ENCODE measurements at regions not wholly inside any gene's neighbourhood (a gene's known extent, or its start where the extent isn't known, plus 50 kb on each side); places are given as distances from the start of the nearest gene placed in this dataset.

GRCh38 chr12:13654456-13654855, 326.9 kb downstream of the GRIN2B start:
- no peak overlapping the region for H2AFZ ChIP-seq (ENCODE audit: low read length)
- no peak for DNase-seq (ENCODE audit: low spot score)
- no peak overlapping the region for H3K9ac ChIP-seq (ENCODE audit: insufficient read depth, low read depth, low read length)
- H3K27me3 ChIP-seq (ENCODE audit: control insufficient read depth in 1 of 2, insufficient read depth in 2 of 2, low read length in 2 of 2): peaks cover 0 to 6% of the 10 kb centered on the region in 2 experiments; a peak in 1 of 5 replicates
- whole genome bisulfite sequencing (ENCODE audit: low lambda C conversion rate): 44% methylated on average over 1 of the region's 1 CpG
- TF ChIP-seq NR2F1 (CRISPR knock-in tag; IDR thresholded peaks at IDR 0.05) (no peak), ZNF772 (CRISPR knock-in tag; IDR thresholded peaks at IDR 0.05) (no peak), ARNTL (CRISPR knock-in tag; IDR thresholded peaks at IDR 0.05) (no peak), HMGXB3 (CRISPR knock-in tag; IDR thresholded peaks at IDR 0.05; ENCODE audit: borderline replicate concordance) (no peak), RFX5 (IDR thresholded peaks at IDR 0.05; ENCODE audit: low read depth, low read length) (no peak), MAFF (IDR thresholded peaks at IDR 0.05; ENCODE audit: low read depth, low read length) (peak; percentile 88), MAFK (conservative IDR thresholded peaks at IDR 0.05 in 1 of 2, IDR thresholded peaks at IDR 0.05 in 1 of 2; ENCODE audit: low read length in 2 of 2) (peak; percentile 84 to 92)
- H3K4me3 ChIP-seq (replicated peaks in 1 of 3; ENCODE audit: insufficient read depth in 1 of 3, low read depth in 2 of 3, low read length in 3 of 3): no peak overlapping the region
- no peak overlapping the region for H3K4me2 ChIP-seq (ENCODE audit: low read depth, low read length)
- no peak overlapping the region for H3K27ac ChIP-seq (ENCODE audit: extremely low read length, insufficient read depth, low read length)
- intact Hi-C loops (cut with micrococcal nuclease; ENCODE audit: unreplicated experiment) (no loop called here), in situ Hi-C loops (cut with HindIII; ENCODE audit: extremely low pct_ligation_motif_present, low pct_unique_long_range_greater_than_20kb) (no loop called here)
- FAIRE-seq: no peak
- no peaks in the 10 kb centered on the region for H3K79me2 ChIP-seq (ENCODE audit: insufficient read depth, low read length)
- ChIA-PET CTCF (ENCODE audit: low intra/inter-chr PET ratio, low total read pairs) (no interaction called here), POLR2A (no interaction called here)
- no peaks in the 10 kb centered on the region; the same call in 1 of the 2 replicates for H3K4me1 ChIP-seq (ENCODE audit: insufficient read depth, low read length)
- no peaks in the 10 kb centered on the region for H3K9me3 ChIP-seq (ENCODE audit: low read length)
- no peak for ATAC-seq
- no peaks in the 10 kb centered on the region for H3K36me3 ChIP-seq (replicated peaks in 1 of 2; ENCODE audit: control insufficient read depth in 1 of 2, insufficient read depth in 2 of 2, low read length in 2 of 2)
- no TSS peak for BruUV-seq (replicated peaks)
- no peaks in the 10 kb centered on the region for H4K20me1 ChIP-seq (ENCODE audit: insufficient read depth, low read length)

All from HepG2 (cell line).